Uterus (tissue), 2 donors: ENCODE measurements at regions not wholly inside any gene's neighbourhood (a gene's known extent, or its start where the extent isn't known, plus 50 kb on each side); places are given as distances from the start of the nearest gene placed in this dataset.

Experiments used
- POLR2A ChIP-seq, 2 donors: fragments of 450-650 bp; IDR thresholded peaks; one replicate each; pipeline ENCODE4 v1.6.1; 2016; ENCODE audit warnings: antibody characterized with exemption in 2 of 2, mild to moderate bottlenecking in 1 of 2, moderate library complexity in 1 of 2
- TF ChIP-seq, protein P1 (sequence below), 4 experiments: fragments of 200-600 bp in 2 of 4; fragments of 450-650 bp in 2 of 4; sonication (generic) in 2 of 4; IDR thresholded peaks; one replicate each; pipeline ENCODE4 v1.5.1; 2016 to 2019; ENCODE audit warnings: antibody characterized with exemption in 4 of 4, mild to moderate bottlenecking in 2 of 4, moderate library complexity in 1 of 4

DNA sequence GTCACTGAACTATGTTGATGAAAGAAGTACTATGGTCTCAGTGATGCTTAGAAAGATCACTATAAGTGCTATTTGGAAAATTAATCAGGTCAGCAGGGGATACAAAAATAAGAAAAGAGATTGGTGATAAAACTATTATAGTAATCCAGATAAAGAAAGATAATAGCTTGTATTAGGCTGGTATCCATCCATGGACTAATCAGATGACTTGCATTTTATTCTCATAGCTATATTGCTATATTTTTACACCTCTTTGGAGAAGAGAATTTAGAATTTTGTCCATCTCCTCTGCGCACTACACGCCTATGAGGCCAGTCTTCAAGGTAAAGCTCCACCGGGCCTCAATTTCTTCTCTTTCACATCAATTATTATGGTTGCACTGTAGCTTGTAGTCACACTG lies 635.1 kb upstream of the DDX18 start:
- TF ChIP-seq, protein P1, sequence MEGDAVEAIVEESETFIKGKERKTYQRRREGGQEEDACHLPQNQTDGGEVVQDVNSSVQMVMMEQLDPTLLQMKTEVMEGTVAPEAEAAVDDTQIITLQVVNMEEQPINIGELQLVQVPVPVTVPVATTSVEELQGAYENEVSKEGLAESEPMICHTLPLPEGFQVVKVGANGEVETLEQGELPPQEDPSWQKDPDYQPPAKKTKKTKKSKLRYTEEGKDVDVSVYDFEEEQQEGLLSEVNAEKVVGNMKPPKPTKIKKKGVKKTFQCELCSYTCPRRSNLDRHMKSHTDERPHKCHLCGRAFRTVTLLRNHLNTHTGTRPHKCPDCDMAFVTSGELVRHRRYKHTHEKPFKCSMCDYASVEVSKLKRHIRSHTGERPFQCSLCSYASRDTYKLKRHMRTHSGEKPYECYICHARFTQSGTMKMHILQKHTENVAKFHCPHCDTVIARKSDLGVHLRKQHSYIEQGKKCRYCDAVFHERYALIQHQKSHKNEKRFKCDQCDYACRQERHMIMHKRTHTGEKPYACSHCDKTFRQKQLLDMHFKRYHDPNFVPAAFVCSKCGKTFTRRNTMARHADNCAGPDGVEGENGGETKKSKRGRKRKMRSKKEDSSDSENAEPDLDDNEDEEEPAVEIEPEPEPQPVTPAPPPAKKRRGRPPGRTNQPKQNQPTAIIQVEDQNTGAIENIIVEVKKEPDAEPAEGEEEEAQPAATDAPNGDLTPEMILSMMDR (IDR thresholded peaks at IDR 0.05), result no peak
- no peak for TF ChIP-seq POLR2A (IDR thresholded peaks at IDR 0.05)
